OCI-LY1 (cell line): ENCODE measurements at regions not wholly inside any gene's neighbourhood (a gene's known extent, or its start where the extent isn't known, plus 50 kb on each side); places are given as distances from the start of the nearest gene placed in this dataset.

Source experiments
- H2AFZ ChIP-seq: fragments of 200-600 bp; sonication (generic), shearing (Covaris generic); 2 replicates; pipeline ENCODE4 v1.6.0; 2014; ENCODE audit warnings: antibody characterized with exemption, mild to moderate bottlenecking, low read length
- H3F3A ChIP-seq: fragments of 200-600 bp; sonication (generic), shearing (Covaris generic); 2 replicates; pipeline ENCODE4 v1.6.0; 2014; ENCODE audit warnings: mild to moderate bottlenecking, antibody characterized with exemption, low read length, moderate library complexity; ENCODE audit not compliant: insufficient read depth
- H3K27ac ChIP-seq: fragments of 200-600 bp; sonication (generic); 2 replicates; pipeline ENCODE4 v1.5.1; 2014; ENCODE audit warnings: low read length, mixed run types, mild to moderate bottlenecking, low read depth; ENCODE audit not compliant: poor library complexity, severe bottlenecking
- H3K27me3 ChIP-seq: fragments of 200-600 bp; sonication (generic); 2 replicates; pipeline ENCODE4 v1.6.0; 2014; ENCODE audit warnings: antibody characterized with exemption, mild to moderate bottlenecking, low read length, moderate library complexity; ENCODE audit not compliant: insufficient read depth
- H3K36me3 ChIP-seq: fragments of 200-600 bp; sonication (generic); 2 replicates; pipeline ENCODE4 v1.6.1; 2014; ENCODE audit warnings: mild to moderate bottlenecking, antibody characterized with exemption, low read length, moderate library complexity, mixed read lengths; ENCODE audit not compliant: insufficient read depth
- H3K4me1 ChIP-seq: fragments of 200-600 bp; sonication (generic); 2 replicates; pipeline ENCODE4 v1.5.1; 2014; ENCODE audit warnings: mild to moderate bottlenecking, low read length, moderate library complexity; ENCODE audit not compliant: insufficient read depth, severe bottlenecking
- H3K4me2 ChIP-seq: fragments of 200-600 bp; sonication (generic), shearing (Covaris generic); 2 replicates; pipeline ENCODE4 v1.6.1; 2014; ENCODE audit warnings: low read length
- H3K4me3 ChIP-seq: fragments of 200-600 bp; sonication (generic); 2 replicates; pipeline ENCODE4 v1.5.1; 2014; ENCODE audit warnings: low read length, low read depth, mild to moderate bottlenecking, mixed read lengths; ENCODE audit not compliant: poor library complexity, severe bottlenecking
- H3K79me2 ChIP-seq: fragments of 200-600 bp; shearing (Covaris generic); 2 replicates; pipeline ENCODE4 v1.6.1; 2016; ENCODE audit warnings: mixed run types, low read length, mixed read lengths; ENCODE audit not compliant: insufficient read depth
- H3K9ac ChIP-seq: fragments of 200-600 bp; sonication (generic), shearing (Covaris generic); 2 replicates; pipeline ENCODE4 v1.6.1; 2014; ENCODE audit warnings: mild to moderate bottlenecking, low read length, mixed read lengths
- H3K9me2 ChIP-seq: fragments of 200-600 bp; sonication (generic), shearing (Covaris generic); 2 replicates; pipeline ENCODE4 v1.6.1; 2014; ENCODE audit warnings: low read depth, mild to moderate bottlenecking, low read length, mixed read lengths
- H3K9me3 ChIP-seq: fragments of 200-600 bp; shearing (Covaris generic); 2 replicates; pipeline ENCODE4 v1.6.1; 2014; ENCODE audit warnings: low read length, mixed read lengths
- H4K20me1 ChIP-seq: fragments of 200-600 bp; sonication (generic), shearing (Covaris generic); 2 replicates; pipeline ENCODE4 v1.6.0; 2016; ENCODE audit warnings: mild to moderate bottlenecking, low read length; ENCODE audit not compliant: insufficient read depth
- CTCF ChIP-seq: fragments of 200-600 bp; sonication (generic), shearing (Covaris generic); IDR thresholded peaks from 2 replicates; pipeline ENCODE4 v1.5.1; 2017; ENCODE audit warnings: mild to moderate bottlenecking, antibody characterized with exemption, low read length, moderate library complexity, mixed read lengths
- EZH2 ChIP-seq: fragments of 200-600 bp; sonication (generic), shearing (Covaris generic); IDR thresholded peaks from 2 replicates; pipeline ENCODE4 v1.8.0; 2017; ENCODE audit warnings: borderline replicate concordance, mixed run types, mild to moderate bottlenecking, antibody characterized with exemption, low read length, moderate library complexity, mixed read lengths

- H3K9ac ChIP-seq = no peak overlapping the region
- no peak for TF ChIP-seq CTCF
- no peak for TF ChIP-seq EZH2
- no peaks in the 10 kb centered on the region for H3K79me2 ChIP-seq
- no peaks in the 10 kb centered on the region for H4K20me1 ChIP-seq
- no peak overlapping the region for H3K4me2 ChIP-seq
- no peaks in the 10 kb centered on the region for H3K4me1 ChIP-seq
- no peak overlapping the region for H3K27ac ChIP-seq
- H3K36me3 ChIP-seq = no peaks in the 10 kb centered on the region
- no peaks in the 10 kb centered on the region for H3K9me2 ChIP-seq
- no peaks in the 10 kb centered on the region for H3K27me3 ChIP-seq
- no peak overlapping the region for H3K4me3 ChIP-seq
- no peak overlapping the region for H2AFZ ChIP-seq
- no peaks in the 10 kb centered on the region for H3F3A ChIP-seq
- no peaks in the 10 kb centered on the region for H3K9me3 ChIP-seq
Measured at GRCh38 chr7:47202146-47202783, 379.6 kb downstream of the TNS3 start.

- H3K9ac ChIP-seq = no peak overlapping the region
- 0 out of 2 replicates have a peak, but pooled peaks cover 3% of the 10 kb centered on the region for H3K27me3 ChIP-seq
Measured at GRCh38 chr7:47198159-47198558, 383.8 kb downstream of the TNS3 start.

GRCh38 chr7:47197486-47197885 is 384.4 kb downstream of the TNS3 start:
- Histone ChIP-seq H3K36me3 (no peaks in the 10 kb centered on the region), H3K9ac (no peak overlapping the region), H3K4me2 (no peak overlapping the region), H3K27ac (no peak overlapping the region), H3K9me2 (no peaks in the 10 kb centered on the region), H3K27me3 (0 out of 2 replicates have a peak, but pooled peaks cover 3% of the 10 kb centered on the region), H3K4me1 (no peaks in the 10 kb centered on the region), H3K79me2 (no peaks in the 10 kb centered on the region), H3F3A (no peaks in the 10 kb centered on the region), H3K4me3 (no peak overlapping the region), H2AFZ (no peak overlapping the region), H4K20me1 (no peaks in the 10 kb centered on the region), H3K9me3 (no peaks in the 10 kb centered on the region)
- no peak for TF ChIP-seq EZH2
- TF ChIP-seq CTCF = no peak

More at GRCh38 chr7:47198159-47198558, 383.8 kb downstream of the TNS3 start:
- H3K9me2 ChIP-seq = no peaks in the 10 kb centered on the region
- H3K79me2 ChIP-seq = no peaks in the 10 kb centered on the region
- no peak overlapping the region for H3K4me2 ChIP-seq
- H3K9me3 ChIP-seq = no peaks in the 10 kb centered on the region
- H3K27ac ChIP-seq = no peak overlapping the region
- no peak overlapping the region for H3K4me3 ChIP-seq
- no peaks in the 10 kb centered on the region for H3F3A ChIP-seq
- no peaks in the 10 kb centered on the region for H4K20me1 ChIP-seq
- TF ChIP-seq CTCF (no peak), EZH2 (no peak)
- no peaks in the 10 kb centered on the region for H3K36me3 ChIP-seq
- no peak overlapping the region for H2AFZ ChIP-seq
- no peaks in the 10 kb centered on the region for H3K4me1 ChIP-seq
